Prostate gland (tissue), 2 donors: ENCODE measurements at regions not wholly inside any gene's neighbourhood (a gene's known extent, or its start where the extent isn't known, plus 50 kb on each side); places are given as distances from the start of the nearest gene placed in this dataset.

Experiments used
- CTCF ChIP-seq, 4 experiments: fragments of 200-600 bp in 2 of 4; fragments of 450-650 bp in 2 of 4; sonication (generic) in 2 of 4; IDR thresholded peaks; 1 replicate in 3 of 4; 2 replicates in 1 of 4; pipeline ENCODE4 v1.5.1; 2016 to 2019; ENCODE audit warnings: antibody characterized with exemption in 4 of 4, mild to moderate bottlenecking in 2 of 4, moderate library complexity in 2 of 4
- POLR2A ChIP-seq: fragments of 450-650 bp; IDR thresholded peaks from one replicate; pipeline ENCODE4 v1.6.1; 2016; ENCODE audit warnings: antibody characterized with exemption, mild to moderate bottlenecking

GRCh38 chr17:51435171-51435552 lies 174.8 kb downstream of the UTP18 start:
- TF ChIP-seq CTCF (IDR thresholded peaks at IDR 0.05) (no peak), POLR2A (no peak)
